ENCODE measurements at regions not wholly inside any gene's neighbourhood (a gene's known extent, or its start where the extent isn't known, plus 50 kb on each side); places are given as distances from the start of the nearest gene placed in this dataset.

GRCh38 chr6:134708079-134708478 lies 241.8 kb downstream of the ALDH8A1 start:
- TF ChIP-seq CTCF (IDR thresholded peaks at IDR 0.05) (no peak), POLR2A (IDR thresholded peaks at IDR 0.05) (no peak)

Measured in right lobe of liver (tissue), 4 donors.